H54 (cell line): ENCODE measurements at regions not wholly inside any gene's neighbourhood (a gene's known extent, or its start where the extent isn't known, plus 50 kb on each side); places are given as distances from the start of the nearest gene placed in this dataset.

Experiments
- DNase-seq: peaks from one replicate; pipeline ENCODE4 v3.0.0; 2011; ENCODE audit warnings: low spot score, mixed read lengths; ENCODE audit not compliant: insufficient read length
- FAIRE-seq: peaks from 3 replicates; lab custom pipeline; 2011; peaks lifted over from hg19 to GRCh38; lab: Jason Lieb, UNC
- POLR2A ChIP-seq: IDR thresholded peaks from 2 replicates; pipeline ENCODE4 v1.6.1; 2011; ENCODE audit warnings: low read depth, mild to moderate bottlenecking, low read length

DNA sequence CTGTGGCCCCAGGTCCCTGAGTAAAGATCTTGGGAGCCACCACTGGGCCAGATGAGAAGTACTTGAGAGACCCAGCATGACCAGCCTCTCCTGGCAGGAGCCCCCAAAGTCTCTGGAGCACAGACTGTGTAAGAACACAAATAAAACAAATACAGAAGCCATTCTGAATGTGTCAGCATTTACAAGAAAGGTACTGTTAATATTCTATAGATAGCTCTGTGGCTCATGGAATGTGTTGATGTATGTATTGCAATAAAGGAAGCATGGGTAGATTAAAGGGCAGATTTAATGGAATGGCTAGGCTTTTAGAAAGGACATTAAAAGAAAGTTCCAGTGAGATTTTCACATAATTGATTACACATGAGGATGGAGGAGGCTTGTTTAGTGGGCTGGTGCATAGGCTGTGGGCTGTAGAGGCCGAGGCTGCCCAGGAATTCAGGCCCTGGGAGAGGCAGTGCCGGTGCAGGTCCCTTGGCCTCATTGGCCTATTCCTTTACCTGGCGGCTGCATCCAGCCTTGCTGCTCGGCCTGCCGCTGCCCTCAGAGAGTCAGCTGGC, 127.7 kb upstream of the DLX2 start:
- TF ChIP-seq POLR2A: no peak
- DNase-seq (no peak), FAIRE-seq (no peak)

GRCh38 chr2:172230889-172231401, 128.2 kb upstream of the DLX2 start:
- DNase-seq (peak; percentile 47), FAIRE-seq (peak; percentile 41)
- no peak for TF ChIP-seq POLR2A

GRCh38 chr2:172231508-172231907, 128.8 kb upstream of the DLX2 start:
- no peak for DNase-seq
- no peak for FAIRE-seq
- TF ChIP-seq POLR2A: no peak

DNA sequence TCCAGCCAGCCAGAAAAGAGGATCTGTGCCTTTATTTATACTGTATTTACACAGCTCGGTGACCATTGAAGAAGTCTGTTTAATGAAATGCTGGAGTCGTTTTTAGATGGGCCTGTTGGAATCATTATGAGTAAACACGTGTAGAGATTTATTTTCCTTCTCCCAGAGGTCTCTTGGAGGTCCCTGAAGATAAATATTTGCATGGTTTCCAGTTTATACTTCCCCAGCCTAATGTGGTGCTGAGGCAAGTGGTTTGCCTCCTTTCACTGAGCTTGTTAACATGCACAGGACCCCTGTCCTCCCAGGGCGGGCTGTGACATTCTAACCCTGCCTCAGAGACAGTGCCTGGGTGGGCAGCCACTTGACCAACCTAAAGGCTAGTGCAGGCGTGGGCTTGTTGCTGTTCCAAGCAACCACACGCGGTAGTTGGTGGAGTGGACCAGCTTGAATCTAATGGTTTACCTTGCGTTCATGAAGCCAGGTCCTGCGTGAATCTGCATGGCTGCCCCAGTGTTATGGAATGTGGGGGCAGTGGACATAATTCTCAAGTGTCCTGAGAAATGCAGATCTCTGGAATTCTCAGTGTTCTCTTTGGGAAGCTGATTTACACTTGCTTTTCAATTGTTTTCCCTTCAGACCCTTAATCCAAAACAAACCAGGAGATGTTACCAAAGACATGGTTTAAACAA, 130.2 kb upstream of the DLX2 start:
- no peak for FAIRE-seq
- TF ChIP-seq POLR2A: no peak
- DNase-seq: no peak

GRCh38 chr2:172233987-172234715, 131.5 kb upstream of the DLX2 start:
- no peak for TF ChIP-seq POLR2A
- FAIRE-seq: no peak
- no peak for DNase-seq

DNA sequence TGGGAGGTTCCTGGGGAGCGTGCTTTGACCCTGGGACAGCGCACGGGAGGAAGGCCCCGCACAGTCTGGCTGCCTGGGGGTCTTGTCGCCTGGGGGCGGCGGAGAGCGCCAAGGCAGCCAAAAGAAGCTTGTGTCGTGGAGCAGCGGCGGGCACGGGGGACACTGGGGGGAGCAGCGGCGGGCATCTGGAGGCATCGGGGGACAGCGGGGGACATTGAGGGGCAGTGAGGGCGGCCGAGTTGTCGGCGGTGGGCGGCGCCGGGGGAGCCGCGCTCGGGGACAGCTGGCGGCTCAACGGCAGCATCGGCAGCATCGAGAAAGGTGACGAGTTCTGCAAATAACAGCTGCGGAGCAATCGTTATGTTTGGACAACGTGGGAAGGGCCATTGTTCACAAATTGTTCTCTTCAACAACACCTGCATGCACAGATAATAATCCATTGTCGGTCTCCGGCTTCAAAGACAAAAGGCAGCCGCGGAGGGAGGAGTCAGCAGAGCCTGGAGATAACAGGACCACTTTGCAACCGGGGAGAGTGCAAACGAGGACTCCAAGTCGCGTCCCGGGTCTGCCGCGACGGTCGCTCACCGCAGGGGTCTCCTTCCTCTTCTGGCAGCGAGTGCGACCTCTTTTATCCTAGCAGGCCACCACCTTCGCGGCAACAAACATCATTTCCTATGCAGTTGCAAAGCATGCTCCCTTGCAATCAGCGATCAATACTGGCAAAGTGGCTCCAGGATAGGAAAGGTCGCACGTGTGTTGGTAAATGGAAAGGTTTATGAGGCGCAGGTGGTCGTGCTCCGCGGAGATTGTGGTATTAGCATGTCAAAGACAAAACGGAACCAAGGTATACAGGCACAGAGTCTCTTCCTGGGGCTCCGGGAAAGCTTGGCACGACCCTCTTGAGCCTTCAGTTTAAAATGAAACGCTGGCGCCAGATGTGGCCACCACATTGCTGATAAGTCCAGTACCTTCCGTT, 132.3 kb upstream of the DLX2 start:
- TF ChIP-seq POLR2A: no peak
- FAIRE-seq (no peak), DNase-seq (no peak)

DNA sequence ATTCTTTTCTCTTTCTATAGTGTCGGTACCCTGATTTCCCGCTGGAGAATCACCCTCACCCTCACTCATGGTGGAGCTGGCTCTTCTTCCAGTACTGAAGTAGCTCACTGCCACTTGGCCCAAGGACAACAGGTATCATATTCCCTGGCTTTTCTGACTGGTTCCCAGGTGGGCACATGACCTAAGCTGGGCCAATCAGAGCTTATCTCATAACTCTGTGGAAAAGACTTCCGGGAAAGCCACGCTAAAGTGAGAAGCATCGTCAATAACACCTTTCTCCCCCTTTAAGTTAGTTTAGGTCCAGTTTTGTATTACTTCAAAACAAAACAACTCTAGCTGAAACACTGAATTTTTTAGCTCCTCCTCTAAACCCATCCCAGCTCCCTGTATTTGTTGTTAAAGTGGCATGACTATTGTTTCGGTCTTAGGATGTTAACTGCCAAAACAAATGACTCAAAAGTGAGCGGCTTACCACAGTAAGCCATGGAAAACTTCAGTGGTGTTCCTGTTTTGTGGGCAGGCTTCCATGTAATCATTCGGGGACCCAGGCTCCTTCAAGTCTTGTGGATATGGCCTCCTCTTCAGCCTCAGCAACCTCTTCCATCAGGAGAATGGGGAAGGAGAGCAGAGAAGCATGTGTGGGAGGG, 137.4 kb upstream of the DLX2 start:
- DNase-seq (peak; percentile 44), FAIRE-seq (no peak)
- TF ChIP-seq POLR2A: no peak

- FAIRE-seq (no peak), DNase-seq (no peak)
- no peak for TF ChIP-seq POLR2A
Observed at GRCh38 chr2:172241222-172241621, 138.5 kb upstream of the DLX2 start.

GRCh38 chr2:172242471-172242870, 139.8 kb upstream of the DLX2 start:
- TF ChIP-seq POLR2A: no peak
- DNase-seq (no peak), FAIRE-seq (no peak)

GRCh38 chr2:172242961-172243360, 140.3 kb upstream of the DLX2 start:
- no peak for DNase-seq
- TF ChIP-seq POLR2A: no peak
- FAIRE-seq: no peak

DNA sequence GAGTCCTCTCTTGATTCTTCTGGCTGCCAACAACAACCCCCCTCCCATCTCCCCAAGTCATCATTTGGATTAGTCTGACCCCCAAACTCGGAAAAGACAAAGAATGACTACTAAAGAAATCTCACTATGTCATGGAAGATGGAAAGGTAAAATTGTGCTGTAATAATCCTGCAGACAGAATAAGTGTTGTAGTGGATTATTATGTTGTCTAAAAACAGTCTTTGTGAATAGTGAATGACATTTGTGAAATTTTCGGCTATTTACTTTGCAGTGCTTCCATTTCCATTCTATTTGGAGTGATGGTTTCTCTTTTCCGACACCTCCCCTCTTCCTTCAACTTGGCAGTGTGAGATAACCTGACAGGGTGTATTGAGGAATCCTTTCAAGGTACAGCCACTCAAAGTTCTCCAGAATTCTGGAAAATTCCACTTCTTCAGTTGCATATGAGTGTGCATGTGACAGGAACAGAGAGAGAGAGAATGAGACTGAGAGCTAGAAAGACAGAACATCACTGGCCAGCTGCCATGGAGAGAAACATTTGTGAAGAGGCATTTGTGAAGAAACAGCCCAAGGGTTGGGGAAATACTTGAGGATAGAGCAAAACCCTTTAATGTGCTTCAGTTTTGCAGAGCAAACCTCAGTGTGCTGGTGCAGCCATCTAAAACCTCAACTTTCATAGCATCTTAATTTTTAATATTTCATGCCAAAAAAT, 141.9 kb upstream of the DLX2 start:
- no peak for DNase-seq
- no peak for TF ChIP-seq POLR2A
- FAIRE-seq: no peak

- FAIRE-seq (no peak), DNase-seq (no peak)
- no peak for TF ChIP-seq POLR2A
Observed at GRCh38 chr2:172246649-172247048, 143.9 kb upstream of the DLX2 start.
